Ectodermal cell (in vitro differentiated cells): ENCODE measurements at regions not wholly inside any gene's neighbourhood (a gene's known extent, or its start where the extent isn't known, plus 50 kb on each side); places are given as distances from the start of the nearest gene placed in this dataset.

Source experiments
- H3K27ac ChIP-seq: 2 replicates; pipeline ENCODE4 v1.7.0; 2013; ENCODE audit warnings: mild to moderate bottlenecking, low read depth, low read length; ENCODE audit not compliant: insufficient read depth, poor library complexity, severe bottlenecking
- H3K27me3 ChIP-seq: 2 replicates; pipeline ENCODE4 v1.7.0; 2013; ENCODE audit warnings: mild to moderate bottlenecking, low read length; ENCODE audit not compliant: insufficient read depth, control insufficient read depth, poor library complexity, severe bottlenecking
- H3K36me3 ChIP-seq: one replicate; pipeline ENCODE4 v1.7.0; 2013; ENCODE audit warnings: low read length; ENCODE audit not compliant: control insufficient read depth, insufficient read depth
- H3K4me1 ChIP-seq: one replicate; pipeline ENCODE4 v1.7.0; 2013; ENCODE audit warnings: low read length; ENCODE audit not compliant: control insufficient read depth, insufficient read depth
- H3K4me3 ChIP-seq: 2 replicates; pipeline ENCODE4 v1.7.0; 2013; ENCODE audit warnings: low read depth, low read length, control low read depth; ENCODE audit not compliant: insufficient read depth
- H3K9me3 ChIP-seq: 2 replicates; pipeline ENCODE4 v1.7.0; 2013; ENCODE audit warnings: mild to moderate bottlenecking, low read length, moderate library complexity; ENCODE audit not compliant: control insufficient read depth
- WGBS, 2 experiments: methylation state at CpG; one replicate each; pipeline ENCODE4 v1.1.7; 2013; ENCODE audit warnings: missing lambda C conversion rate in 2 of 2; 5-methylcytosine and 5-hydroxymethylcytosine counted together

GRCh38 chr10:9688711-9689110, 1329.0 kb upstream of the CELF2 start:
- Histone ChIP-seq H3K27me3 (no peaks in the 10 kb centered on the region), H3K36me3 (no peaks in the 10 kb centered on the region), H3K4me1 (no peaks in the 10 kb centered on the region), H3K27ac (no peak overlapping the region), H3K4me3 (no peak overlapping the region), H3K9me3 (no peaks in the 10 kb centered on the region)

DNA sequence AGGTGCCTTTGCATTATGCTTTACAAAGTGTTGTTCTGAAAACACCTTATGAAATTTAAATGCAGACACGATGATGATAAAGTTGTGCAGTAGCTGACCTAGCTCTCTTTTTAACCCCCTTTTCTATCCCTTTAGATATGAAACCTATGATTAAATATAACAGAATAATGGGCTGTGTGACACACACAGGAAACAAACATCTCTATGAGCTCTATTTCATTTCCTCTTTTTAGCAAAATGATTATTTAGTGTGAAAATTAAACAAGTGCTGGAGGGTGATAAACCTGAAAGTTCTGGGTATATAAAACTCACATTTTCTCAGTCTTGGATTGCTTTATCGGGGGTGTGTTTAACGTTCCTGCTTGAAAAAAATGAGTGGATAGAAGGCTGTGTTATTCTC, 1310.5 kb upstream of the CELF2 start:
- H3K27me3 ChIP-seq: no peaks in the 10 kb centered on the region
- 83 to 90% methylated on average over 2 to 3 of the region's 3 CpGs for WGBS, 2 experiments
- no peaks in the 10 kb centered on the region for H3K4me1 ChIP-seq
- H3K27ac ChIP-seq: no peak overlapping the region
- H3K9me3 ChIP-seq: no peaks in the 10 kb centered on the region
- no peak overlapping the region for H3K4me3 ChIP-seq
- H3K36me3 ChIP-seq: no peaks in the 10 kb centered on the region

GRCh38 chr10:9709849-9710248, 1307.8 kb upstream of the CELF2 start:
- Histone ChIP-seq H3K36me3 (no peaks in the 10 kb centered on the region), H3K27ac (no peak overlapping the region), H3K4me3 (no peak overlapping the region), H3K4me1 (no peaks in the 10 kb centered on the region), H3K9me3 (no peaks in the 10 kb centered on the region), H3K27me3 (no peaks in the 10 kb centered on the region)
- 92 to 96% methylated on average over 3 of the region's 3 CpGs for WGBS, 2 experiments

GRCh38 chr10:9712393-9712792, 1305.3 kb upstream of the CELF2 start:
- Histone ChIP-seq H3K4me1 (no peaks in the 10 kb centered on the region), H3K9me3 (no peaks in the 10 kb centered on the region), H3K27me3 (no peaks in the 10 kb centered on the region), H3K4me3 (no peak overlapping the region), H3K36me3 (no peaks in the 10 kb centered on the region), H3K27ac (no peak overlapping the region)

DNA sequence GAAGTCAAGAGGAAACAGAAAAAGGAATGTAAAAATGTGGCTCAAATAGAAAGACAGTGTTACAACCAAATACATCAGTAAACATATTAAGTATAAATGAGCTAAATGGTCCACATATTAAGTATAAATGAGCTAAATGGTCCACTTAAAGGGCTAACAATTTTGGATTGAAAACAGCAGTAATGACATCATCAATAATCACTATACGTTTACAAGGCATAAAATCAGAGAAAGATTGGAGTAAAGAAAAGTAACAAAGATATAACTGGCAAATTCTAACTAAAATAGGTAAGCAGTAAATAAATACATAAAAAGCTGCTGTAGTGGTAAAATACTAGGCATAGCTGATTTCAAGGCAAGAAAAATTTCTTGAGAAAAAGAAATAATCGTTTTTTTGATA, 1298.4 kb upstream of the CELF2 start:
- H3K27ac ChIP-seq: no peak overlapping the region
- WGBS, 2 experiments: 83 to 100% methylated on average over 1 of the region's 2 CpGs

GRCh38 chr10:9733766-9734165, 1283.9 kb upstream of the CELF2 start:
- Histone ChIP-seq H3K36me3 (no peaks in the 10 kb centered on the region), H3K9me3 (no peaks in the 10 kb centered on the region), H3K27me3 (no peaks in the 10 kb centered on the region), H3K4me3 (no peak overlapping the region), H3K4me1 (no peaks in the 10 kb centered on the region), H3K27ac (no peak overlapping the region)
- WGBS, 2 experiments: 86 to 88% methylated on average over 1 of the region's 1 CpG

More for the DNA sequence above, 1298.4 kb upstream of the CELF2 start:
- H3K27me3 ChIP-seq: no peaks in the 10 kb centered on the region
- no peaks in the 10 kb centered on the region for H3K4me1 ChIP-seq
- no peak overlapping the region for H3K4me3 ChIP-seq
- no peaks in the 10 kb centered on the region for H3K9me3 ChIP-seq
- H3K36me3 ChIP-seq: no peaks in the 10 kb centered on the region

GRCh38 chr10:9734218-9734617, 1283.5 kb upstream of the CELF2 start:
- Histone ChIP-seq H3K9me3 (no peaks in the 10 kb centered on the region), H3K27me3 (no peaks in the 10 kb centered on the region), H3K4me1 (no peaks in the 10 kb centered on the region), H3K36me3 (no peaks in the 10 kb centered on the region), H3K4me3 (no peak overlapping the region), H3K27ac (no peak overlapping the region)
- WGBS, 2 experiments: 85 to 90% methylated on average over 5 of the region's 5 CpGs

DNA sequence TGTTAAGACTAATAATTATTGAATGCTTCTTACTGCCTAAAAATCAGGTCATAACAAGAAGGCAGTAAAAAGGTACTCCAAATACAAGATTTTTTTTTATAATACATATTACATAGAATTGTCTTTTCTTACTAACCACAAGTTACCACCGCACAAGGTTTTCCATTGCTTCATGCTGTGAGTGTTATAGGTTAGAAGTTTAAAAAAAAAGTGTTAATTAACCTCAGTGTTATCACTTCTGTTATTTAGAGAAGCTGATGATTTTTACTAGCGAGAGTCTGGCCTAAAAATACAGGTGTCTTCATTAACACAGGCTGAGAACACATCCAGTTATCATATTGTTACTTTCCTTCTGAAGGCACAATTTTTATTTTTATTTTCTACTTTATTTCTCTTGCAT, 1281.9 kb upstream of the CELF2 start:
- Histone ChIP-seq H3K27ac (no peak overlapping the region), H3K27me3 (no peaks in the 10 kb centered on the region), H3K4me3 (no peak overlapping the region), H3K9me3 (no peaks in the 10 kb centered on the region), H3K4me1 (no peaks in the 10 kb centered on the region), H3K36me3 (no peaks in the 10 kb centered on the region)
- 83 to 100% methylated on average over 1 to 2 of the region's 2 CpGs for WGBS, 2 experiments

DNA sequence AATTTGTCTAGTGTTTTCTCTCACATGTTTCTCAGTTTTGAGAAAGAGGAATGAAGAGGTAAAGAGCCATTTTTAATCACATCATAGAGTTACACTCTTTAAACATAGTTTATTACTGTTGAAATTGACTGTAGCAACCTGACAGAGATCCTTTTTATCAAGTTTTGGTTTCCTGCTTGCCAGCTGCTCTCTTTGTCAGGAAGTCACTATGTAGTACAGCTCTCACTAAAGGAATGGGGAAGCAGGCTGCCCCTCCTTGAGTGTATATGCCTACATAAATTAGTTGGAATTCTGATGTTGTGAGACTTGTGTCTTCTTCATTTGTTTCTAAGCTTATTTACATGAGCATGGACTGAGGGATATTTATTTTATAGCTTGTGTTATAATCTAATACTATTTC, 1274.0 kb upstream of the CELF2 start:
- H3K36me3 ChIP-seq: no peaks in the 10 kb centered on the region
- no peaks in the 10 kb centered on the region for H3K9me3 ChIP-seq
- no peaks in the 10 kb centered on the region for H3K27me3 ChIP-seq
- no peak overlapping the region for H3K4me3 ChIP-seq
- H3K4me1 ChIP-seq: no peaks in the 10 kb centered on the region
- no peak overlapping the region for H3K27ac ChIP-seq

DNA sequence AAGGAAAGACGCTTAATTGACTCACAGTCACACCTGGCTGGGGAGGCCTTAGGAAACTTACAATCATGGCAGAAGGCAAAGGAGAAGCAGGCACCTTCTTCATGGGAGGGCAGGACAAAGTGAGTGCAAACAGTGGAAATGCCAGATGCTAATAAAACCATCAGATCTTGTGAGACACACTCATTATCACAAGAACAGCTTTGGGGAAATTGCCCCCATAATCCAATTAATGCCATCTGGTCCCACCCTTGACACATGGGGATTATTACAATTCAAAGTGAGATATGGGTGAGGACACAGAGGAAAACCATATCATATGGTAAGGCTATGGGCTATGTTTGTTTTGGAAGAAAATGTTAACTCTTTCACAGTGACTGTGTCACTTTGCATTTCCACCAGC, 1272.5 kb upstream of the CELF2 start:
- H3K27ac ChIP-seq: no peak overlapping the region
- no peaks in the 10 kb centered on the region for H3K36me3 ChIP-seq
- no peaks in the 10 kb centered on the region for H3K9me3 ChIP-seq
- WGBS, 2 experiments: 90 to 91% methylated on average over 1 of the region's 1 CpG
- H3K4me1 ChIP-seq: no peaks in the 10 kb centered on the region
- H3K4me3 ChIP-seq: no peak overlapping the region
- no peaks in the 10 kb centered on the region for H3K27me3 ChIP-seq

DNA sequence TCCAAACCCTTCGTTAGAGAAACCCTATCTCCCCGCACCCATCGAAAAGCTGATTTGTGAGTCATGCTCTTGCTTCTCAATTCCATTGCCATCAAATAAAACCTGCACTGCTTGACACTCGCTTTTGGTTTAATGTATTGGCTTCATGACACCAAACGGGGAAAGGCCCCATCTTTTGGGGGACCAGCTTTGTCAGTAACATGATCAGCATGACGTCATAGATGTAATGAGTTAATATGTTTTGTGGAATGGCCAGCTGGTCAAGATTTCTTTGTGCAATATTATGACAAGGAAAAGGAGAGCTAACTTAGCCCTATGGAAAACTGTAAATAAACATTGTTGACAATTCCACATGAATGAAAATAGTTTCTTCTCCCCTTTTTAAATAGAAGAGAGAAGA, 1260.5 kb upstream of the CELF2 start:
- 93 to 95% methylated on average over 6 of the region's 6 CpGs for WGBS, 2 experiments
- Histone ChIP-seq H3K27ac (no peak overlapping the region), H3K4me3 (no peak overlapping the region), H3K36me3 (no peaks in the 10 kb centered on the region), H3K4me1 (no peaks in the 10 kb centered on the region), H3K9me3 (no peaks in the 10 kb centered on the region), H3K27me3 (no peaks in the 10 kb centered on the region)
